Sigmoid colon (tissue), 4 donors: ENCODE measurements at regions not wholly inside any gene's neighbourhood (a gene's known extent, or its start where the extent isn't known, plus 50 kb on each side); places are given as distances from the start of the nearest gene placed in this dataset.

Experiments used
- CTCF ChIP-seq, 4 experiments: fragments of 450-650 bp in 3 of 4; fragments of 200-600 bp in 1 of 4; IDR thresholded peaks; one replicate each; pipeline ENCODE4 v1.5.1; 2016 to 2019; ENCODE audit warnings: antibody characterized with exemption in 4 of 4, mild to moderate bottlenecking in 3 of 4, moderate library complexity in 2 of 4
- POLR2A ChIP-seq, 2 donors: fragments of 450-650 bp; IDR thresholded peaks; one replicate each; pipeline ENCODE4 v1.6.1; 2016; ENCODE audit warnings: antibody characterized with exemption in 2 of 2, mild to moderate bottlenecking in 2 of 2, moderate library complexity in 2 of 2
- POLR2AphosphoS5 ChIP-seq, 4 donors: sonication (generic); formaldehyde crosslinking; IDR thresholded peaks; one replicate each; pipeline ENCODE4 v1.6.1; 2017; ENCODE audit warnings: antibody characterized with exemption in 4 of 4

GRCh38 chr2:59249441-59250306, 1008.5 kb upstream of the FANCL start:
- no peak for TF ChIP-seq CTCF (IDR thresholded peaks at IDR 0.05)
- no peak for TF ChIP-seq POLR2AphosphoS5 (IDR thresholded peaks at IDR 0.05)
- no peak for TF ChIP-seq POLR2A (IDR thresholded peaks at IDR 0.05)
